ENCODE measurements at regions not wholly inside any gene's neighbourhood (a gene's known extent, or its start where the extent isn't known, plus 50 kb on each side); places are given as distances from the start of the nearest gene placed in this dataset.
A peak's percentile ranks its signal among the peaks of the same experiment; 100 is the strongest.

- TF ChIP-seq, protein P1, sequence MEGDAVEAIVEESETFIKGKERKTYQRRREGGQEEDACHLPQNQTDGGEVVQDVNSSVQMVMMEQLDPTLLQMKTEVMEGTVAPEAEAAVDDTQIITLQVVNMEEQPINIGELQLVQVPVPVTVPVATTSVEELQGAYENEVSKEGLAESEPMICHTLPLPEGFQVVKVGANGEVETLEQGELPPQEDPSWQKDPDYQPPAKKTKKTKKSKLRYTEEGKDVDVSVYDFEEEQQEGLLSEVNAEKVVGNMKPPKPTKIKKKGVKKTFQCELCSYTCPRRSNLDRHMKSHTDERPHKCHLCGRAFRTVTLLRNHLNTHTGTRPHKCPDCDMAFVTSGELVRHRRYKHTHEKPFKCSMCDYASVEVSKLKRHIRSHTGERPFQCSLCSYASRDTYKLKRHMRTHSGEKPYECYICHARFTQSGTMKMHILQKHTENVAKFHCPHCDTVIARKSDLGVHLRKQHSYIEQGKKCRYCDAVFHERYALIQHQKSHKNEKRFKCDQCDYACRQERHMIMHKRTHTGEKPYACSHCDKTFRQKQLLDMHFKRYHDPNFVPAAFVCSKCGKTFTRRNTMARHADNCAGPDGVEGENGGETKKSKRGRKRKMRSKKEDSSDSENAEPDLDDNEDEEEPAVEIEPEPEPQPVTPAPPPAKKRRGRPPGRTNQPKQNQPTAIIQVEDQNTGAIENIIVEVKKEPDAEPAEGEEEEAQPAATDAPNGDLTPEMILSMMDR (IDR thresholded peaks at IDR 0.05; ENCODE audit: unreplicated experiment) = no peak
- BruUV-seq (replicated peaks) = no TSS peak
- intact Hi-C loops (cut with micrococcal nuclease) = no loop called here
- peak overlapping the region; percentile 54 for H3K4me3 Mint-ChIP-seq (ENCODE audit: unreplicated experiment)
- ChIA-PET CTCF (interaction anchor here (0.6 kb wide), 1 partner anchor 44 kb away, joined by 6 read pairs; no protein-coding TSS in a partner anchor), POLR2A (interaction anchor here (1.0 to 1.5 kb wide), 2 partner anchors 9 to 12 kb away, joined by 3 to 4 read pairs; no protein-coding TSS in a partner anchor)
- no peaks in the 10 kb centered on the region for H3K36me3 Mint-ChIP-seq (ENCODE audit: insufficient read depth, unreplicated experiment)
- peak; percentile 41 for DNase-seq (ENCODE audit: unreplicated experiment)
- H3K9me3 Mint-ChIP-seq (ENCODE audit: unreplicated experiment) = no peaks in the 10 kb centered on the region
- H3K27me3 Mint-ChIP-seq (ENCODE audit: insufficient read depth, unreplicated experiment) = no peaks in the 10 kb centered on the region
- H3K4me1 Mint-ChIP-seq (ENCODE audit: insufficient read depth, unreplicated experiment) = peaks cover 10% of the 10 kb centered on the region
- H3K27ac Mint-ChIP-seq (ENCODE audit: low read depth, unreplicated experiment) = peak overlapping the region; percentile 72
Measured at GRCh38 chr6:235763-236360, 56.4 kb upstream of the DUSP22 start.

DNA sequence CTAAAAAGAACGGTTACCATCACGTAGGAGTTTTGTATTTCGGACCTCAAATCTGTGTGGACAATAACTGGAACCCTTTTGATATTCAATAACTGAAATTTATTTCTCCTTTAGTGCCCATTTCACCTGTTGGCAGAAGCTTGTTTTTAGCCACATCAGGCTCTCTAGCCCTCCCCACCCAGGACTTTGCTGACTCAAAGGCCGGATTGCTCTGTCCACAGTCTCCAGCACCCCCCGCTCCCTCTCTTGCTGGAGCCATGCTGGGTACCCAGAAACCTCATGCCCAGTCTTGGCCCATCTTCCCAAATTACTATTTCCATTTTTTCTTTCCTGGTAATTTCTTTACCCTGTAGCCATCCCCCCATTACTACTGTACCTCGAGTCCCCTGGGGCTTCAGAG, 55.8 kb upstream of the DUSP22 start:
- H3K4me3 Mint-ChIP-seq (ENCODE audit: unreplicated experiment) = peak overlapping the region; percentile 54
- CTCF ChIA-PET = no interaction called here

GRCh38 chr6:240151-240550, 52.1 kb upstream of the DUSP22 start:
- POLR2A ChIA-PET = interaction anchor here (1.0 to 1.2 kb wide), 2 partner anchors 10 to 25 kb away, joined by 3 to 4 read pairs; no protein-coding TSS in a partner anchor
- no TSS peak for BruUV-seq (replicated peaks)
- Mint-ChIP-seq H3K36me3 (ENCODE audit: insufficient read depth, unreplicated experiment) (no peaks in the 10 kb centered on the region), H3K4me3 (ENCODE audit: unreplicated experiment) (no peak overlapping the region), H3K27me3 (ENCODE audit: insufficient read depth, unreplicated experiment) (no peaks in the 10 kb centered on the region), H3K4me1 (ENCODE audit: insufficient read depth, unreplicated experiment) (peaks cover 10% of the 10 kb centered on the region), H3K9me3 (ENCODE audit: unreplicated experiment) (peaks cover 12% of the 10 kb centered on the region), H3K27ac (ENCODE audit: low read depth, unreplicated experiment) (no peak overlapping the region)
- CTCF ChIA-PET = no interaction called here
- intact Hi-C loops (cut with micrococcal nuclease) = no loop called here
- TF ChIP-seq, protein P1 (IDR thresholded peaks at IDR 0.05; ENCODE audit: unreplicated experiment) = no peak
- no peak for DNase-seq (ENCODE audit: unreplicated experiment)

More for the DNA sequence above, 55.8 kb upstream of the DUSP22 start:
- no TSS peak for BruUV-seq (replicated peaks)
- no peaks in the 10 kb centered on the region for H3K36me3 Mint-ChIP-seq (ENCODE audit: insufficient read depth, unreplicated experiment)
- intact Hi-C loops (cut with micrococcal nuclease) = no loop called here
- no peak for DNase-seq (ENCODE audit: unreplicated experiment)
- POLR2A ChIA-PET = interaction anchor here (1.0 to 1.5 kb wide), 2 partner anchors 10 to 12 kb away, joined by 3 to 4 read pairs; no protein-coding TSS in a partner anchor
- H3K4me1 Mint-ChIP-seq (ENCODE audit: insufficient read depth, unreplicated experiment) = peaks cover 10% of the 10 kb centered on the region
- TF ChIP-seq, protein P1 (IDR thresholded peaks at IDR 0.05; ENCODE audit: unreplicated experiment) = no peak
- H3K27me3 Mint-ChIP-seq (ENCODE audit: insufficient read depth, unreplicated experiment) = no peaks in the 10 kb centered on the region
- H3K9me3 Mint-ChIP-seq (ENCODE audit: unreplicated experiment) = no peaks in the 10 kb centered on the region
- H3K27ac Mint-ChIP-seq (ENCODE audit: low read depth, unreplicated experiment) = peak overlapping the region; percentile 72

DNA sequence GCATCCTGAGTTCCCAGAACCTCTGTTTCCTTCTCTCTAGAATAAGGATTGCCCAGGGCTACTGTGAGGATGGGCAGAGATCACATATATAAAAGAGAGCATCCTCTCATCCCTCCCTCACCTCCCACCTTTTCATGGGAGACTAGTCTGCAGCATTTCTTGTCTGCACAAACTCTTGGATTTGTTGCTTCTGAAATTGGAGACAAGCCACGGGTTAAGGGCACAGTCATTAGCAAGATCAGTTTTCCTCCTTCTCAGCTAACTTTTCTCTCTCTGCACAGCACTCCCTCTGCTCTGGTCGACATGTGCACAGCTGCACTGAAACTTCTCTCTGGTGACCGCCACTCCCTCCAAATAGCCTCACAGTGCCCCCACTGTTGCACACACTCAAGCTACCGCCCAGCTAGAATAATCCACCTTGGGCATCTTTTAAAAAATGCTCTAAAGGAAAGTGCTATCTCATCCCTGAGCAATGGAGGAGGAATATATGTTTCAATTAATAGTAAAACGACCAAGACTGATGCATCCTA, 50.9 kb upstream of the DUSP22 start:
- no peak for DNase-seq (ENCODE audit: unreplicated experiment)
- CTCF ChIA-PET = no interaction called here
- no TSS peak for BruUV-seq (replicated peaks)
- intact Hi-C loops (cut with micrococcal nuclease) = no loop called here
- Mint-ChIP-seq H3K4me3 (ENCODE audit: unreplicated experiment) (no peak overlapping the region), H3K27ac (ENCODE audit: low read depth, unreplicated experiment) (no peak overlapping the region), H3K36me3 (ENCODE audit: insufficient read depth, unreplicated experiment) (no peaks in the 10 kb centered on the region), H3K27me3 (ENCODE audit: insufficient read depth, unreplicated experiment) (no peaks in the 10 kb centered on the region), H3K9me3 (ENCODE audit: unreplicated experiment) (peaks cover 12% of the 10 kb centered on the region), H3K4me1 (ENCODE audit: insufficient read depth, unreplicated experiment) (peaks cover 4% of the 10 kb centered on the region)
- TF ChIP-seq, protein P1 (IDR thresholded peaks at IDR 0.05; ENCODE audit: unreplicated experiment) = no peak
- POLR2A ChIA-PET = interaction anchor here (0.6 to 0.7 kb wide), 2 partner anchors 49 to 1892 kb away, joined by 3 to 4 read pairs; no protein-coding TSS in a partner anchor

Data from MCF 10A (cell line).